ENCODE measurements at regions not wholly inside any gene's neighbourhood (a gene's known extent, or its start where the extent isn't known, plus 50 kb on each side); places are given as distances from the start of the nearest gene placed in this dataset.
A peak's percentile ranks its signal among the peaks of the same experiment; 100 is the strongest.

- no peak for TF ChIP-seq REST (IDR thresholded peaks at IDR 0.05; ENCODE audit: low read depth)
- no peak for TF ChIP-seq TCF7L2 (IDR thresholded peaks at IDR 0.05; ENCODE audit: borderline replicate concordance, extremely low read depth, insufficient read depth, insufficient read length)
- TF ChIP-seq POLR2AphosphoS5 (IDR thresholded peaks at IDR 0.05; ENCODE audit: low read depth, low read length): no peak
- TF ChIP-seq JUND (IDR thresholded peaks at IDR 0.05): no peak
Observed at GRCh38 chr10:124151466-124152095, 58.2 kb upstream of the CHST15 start (continued).

GRCh38 chr10:124150807-124151417, 57.5 kb upstream of the CHST15 start:
- Histone ChIP-seq H3K9me3 (ENCODE audit: control insufficient read depth in 1 of 2, insufficient read depth in 1 of 2, low read depth in 1 of 2, low read length in 2 of 2) (no peaks in the 10 kb centered on the region), H3K36me3 (ENCODE audit: control insufficient read depth in 1 of 2, insufficient read depth in 2 of 2, low read length in 2 of 2) (no peaks in the 10 kb centered on the region), H3K9me2 (ENCODE audit: insufficient read depth) (no peaks in the 10 kb centered on the region), H3K4me2 (ENCODE audit: low read length) (peak overlapping the region; percentile 92), H3K27ac (ENCODE audit: low read depth, low read length) (no peak overlapping the region), H2AFZ (ENCODE audit: low read depth, low read length, poor library complexity, severe bottlenecking) (no peak overlapping the region), H4K20me1 (ENCODE audit: insufficient read depth) (no peaks in the 10 kb centered on the region), H3K4me3 (replicated peaks in 1 of 2; ENCODE audit: low read depth in 1 of 2, low read length in 2 of 2) (no peak overlapping the region), H3K9ac (ENCODE audit: low read length) (peak overlapping the region; percentile 76; the same call in 1 of the 2 replicates), H3K79me2 (ENCODE audit: insufficient read depth, low read length) (no peaks in the 10 kb centered on the region), H3K4me1 (ENCODE audit: control insufficient read depth in 1 of 2, insufficient read depth in 2 of 2, low read length in 2 of 2) (peaks cover 38 to 52% of the 10 kb centered on the region in 2 experiments), H3K27me3 (ENCODE audit: insufficient read depth, low read length) (no peaks in the 10 kb centered on the region)
- no TSS peak for BruUV-seq (replicated peaks)
- ATAC-seq (no peak), DNase-seq (ENCODE audit: low read depth, low spot score) (no peak)
- intact Hi-C loops (cut with micrococcal nuclease): loop anchor here (5.0 kb wide), 1 partner anchor 236 kb away; no protein-coding TSS in a partner anchor
- RAD21 ChIA-PET (ENCODE audit: low non-redundant PET in 1 of 2, low total read pairs in 2 of 2, uncharacterized antibody in 2 of 2, unreplicated experiment in 2 of 2): interaction anchor here (1.2 to 2.4 kb wide), 2 partner anchors 156 kb away, joined by 3 to 16 read pairs; no protein-coding TSS in a partner anchor
- CTCF ChIA-PET: interaction anchor here (1.3 to 2.4 kb wide), 4 partner anchors 42 to 238 kb away, joined by 3 to 23 read pairs (median 14); no protein-coding TSS in a partner anchor
- POLR2A ChIA-PET: interaction anchor here (2.0 to 2.5 kb wide), 3 partner anchors 9 to 45 kb away, joined by 9 to 14 read pairs (median 14); no protein-coding TSS in a partner anchor
- TF ChIP-seq POLR2AphosphoS5 (IDR thresholded peaks at IDR 0.05; ENCODE audit: low read depth, low read length) (no peak), EZH2phosphoT487 (IDR thresholded peaks at IDR 0.05; ENCODE audit: borderline replicate concordance) (no peak), CEBPB (IDR thresholded peaks at IDR 0.05; ENCODE audit: low read depth) (no peak), REST (IDR thresholded peaks at IDR 0.05; ENCODE audit: low read depth) (no peak), CBX3 (IDR thresholded peaks at IDR 0.05; ENCODE audit: low read depth) (no peak), ZNF274 (IDR thresholded peaks at IDR 0.05; ENCODE audit: low read depth, low read length) (no peak), JUND (IDR thresholded peaks at IDR 0.05) (no peak), ZFX (IDR thresholded peaks at IDR 0.05) (no peak), EGR1 (IDR thresholded peaks at IDR 0.05; ENCODE audit: low read depth) (no peak), SIN3A (IDR thresholded peaks at IDR 0.05; ENCODE audit: low read depth) (no peak), SP1 (IDR thresholded peaks at IDR 0.05; ENCODE audit: low read depth) (no peak), SRF (IDR thresholded peaks at IDR 0.05; ENCODE audit: low read depth) (no peak), ZBTB33 (IDR thresholded peaks at IDR 0.05; ENCODE audit: extremely low read depth, insufficient replicate concordance, low read length) (no peak)
